G401.6 (cell line): ENCODE measurements at regions not wholly inside any gene's neighbourhood (a gene's known extent, or its start where the extent isn't known, plus 50 kb on each side); places are given as distances from the start of the nearest gene placed in this dataset.

Source experiments
- FAIRE-seq: peaks from 2 replicates; lab custom pipeline; 2012; peaks lifted over from hg19 to GRCh38; lab: Jason Lieb, UNC

DNA sequence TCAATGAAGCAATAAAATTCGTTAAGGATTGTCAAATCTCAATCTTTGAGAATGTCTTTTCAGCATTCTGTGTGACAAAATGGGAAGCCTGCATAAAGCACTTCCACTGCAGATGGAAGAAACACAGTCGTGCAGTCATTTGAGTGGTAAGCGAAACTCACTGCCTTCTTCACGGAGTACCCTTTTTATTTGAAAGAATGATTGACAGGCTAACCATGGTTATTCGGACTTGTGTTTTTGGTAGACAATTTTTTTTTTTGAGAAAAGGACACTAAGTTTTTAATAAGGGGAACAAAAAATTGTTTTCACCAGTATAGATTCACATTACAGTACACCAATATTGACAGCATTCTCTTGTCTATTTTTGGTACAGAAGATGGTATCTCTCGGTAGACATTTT lies 86.9 kb upstream of the MSX1 start:
- no peak for FAIRE-seq

DNA sequence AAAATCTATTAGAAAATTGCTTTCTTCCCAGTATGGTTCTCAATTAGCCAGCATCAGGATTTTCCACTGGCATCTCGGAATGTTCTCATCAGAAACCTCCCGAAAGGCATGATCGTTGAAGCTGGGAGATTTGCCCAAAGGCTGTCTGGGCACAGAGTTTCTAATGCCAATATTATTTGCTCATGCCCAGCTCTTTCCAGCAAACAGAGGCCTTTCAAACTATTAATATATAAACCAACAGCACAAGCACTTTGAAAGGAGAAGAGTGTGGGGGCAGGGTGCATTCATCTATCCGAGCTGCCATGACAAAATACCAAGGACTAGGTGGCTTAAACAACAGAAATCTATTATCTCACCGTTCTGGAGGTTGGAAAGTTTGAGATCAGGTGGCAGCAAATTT lies 88.3 kb upstream of the MSX1 start:
- FAIRE-seq, result no peak

DNA sequence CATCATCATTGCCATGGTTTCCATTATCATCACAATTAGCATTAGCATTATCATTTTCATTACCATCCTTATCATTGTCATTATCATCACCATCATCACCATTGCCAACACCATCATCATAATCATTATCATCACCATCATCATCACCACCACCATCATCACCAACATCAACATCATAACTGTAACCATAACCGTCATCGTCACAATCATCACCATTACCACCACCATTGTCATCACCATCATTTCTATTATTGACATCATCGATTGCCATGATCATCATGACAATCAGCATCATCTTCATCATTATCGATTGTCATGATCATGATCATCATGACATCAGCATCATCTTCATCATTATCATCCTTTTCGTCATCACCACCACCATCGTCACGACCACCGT lies 88.9 kb upstream of the MSX1 start:
- no peak for FAIRE-seq

GRCh38 chr4:4766564-4766963 lies 92.9 kb upstream of the MSX1 start:
- FAIRE-seq, result no peak

GRCh38 chr4:4765811-4766210 lies 93.7 kb upstream of the MSX1 start:
- FAIRE-seq, result no peak

DNA sequence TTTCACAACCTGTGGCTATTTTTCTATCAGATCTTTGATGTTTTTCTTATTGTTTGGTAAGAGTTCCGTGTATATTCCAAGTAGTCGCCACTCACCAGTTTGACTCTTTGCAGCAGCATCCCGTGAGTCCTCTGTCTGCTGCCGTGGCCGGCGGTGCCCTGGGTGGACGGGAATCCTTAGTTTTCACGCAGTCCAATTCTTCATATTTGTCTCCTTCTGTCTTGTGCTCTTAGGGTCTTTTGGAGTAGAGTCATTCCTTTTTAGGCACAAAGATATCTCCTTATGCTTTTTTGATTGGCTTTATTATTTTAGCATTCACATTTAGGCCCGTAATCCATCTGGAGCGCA lies 94.9 kb upstream of the MSX1 start:
- FAIRE-seq, result no peak

- no peak for FAIRE-seq
Observed at GRCh38 chr4:4763822-4764557, 95.5 kb upstream of the MSX1 start.

DNA sequence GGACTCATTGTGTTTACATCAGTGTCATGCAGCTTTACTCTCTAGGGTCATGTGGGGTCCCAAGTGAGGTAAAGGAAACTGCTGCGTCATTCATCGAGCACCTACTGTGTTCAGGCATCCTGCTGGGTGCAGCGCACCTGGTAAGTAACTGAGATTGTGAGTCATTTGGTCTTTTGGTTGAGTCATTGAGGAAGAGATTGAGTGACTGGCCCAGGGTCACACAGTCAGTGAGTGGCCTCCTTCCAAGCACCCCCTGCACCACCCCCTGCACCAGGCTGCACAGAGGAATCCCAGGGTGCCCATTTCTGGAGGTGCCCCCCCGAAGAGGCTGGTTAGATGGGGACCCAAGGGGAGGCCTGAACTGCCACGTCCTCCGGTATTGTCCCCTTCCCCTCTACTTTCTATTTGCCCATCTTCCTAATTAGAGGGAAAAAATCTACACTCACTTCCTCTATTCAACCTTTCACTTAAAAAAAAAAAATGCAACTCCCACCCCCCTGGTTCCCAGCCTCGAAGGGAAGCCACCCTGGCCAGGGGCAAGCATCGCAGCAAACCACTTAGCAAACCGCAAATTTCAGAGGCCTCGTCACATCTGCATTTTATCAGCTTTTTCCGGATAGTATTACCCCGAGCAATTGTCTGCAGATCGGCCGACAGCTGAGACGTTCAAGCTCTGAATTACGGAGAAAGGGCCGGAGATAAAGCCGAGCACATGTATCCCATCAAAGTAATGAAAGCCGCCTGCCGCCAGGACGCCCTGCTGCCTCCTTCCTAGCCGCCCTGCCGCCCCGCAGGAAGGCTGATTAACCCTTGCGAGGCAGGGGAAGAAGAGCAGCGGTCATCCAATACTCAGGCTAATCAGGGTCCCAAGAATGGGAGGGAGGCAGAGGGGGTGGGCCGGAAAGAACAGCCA lies 96.3 kb upstream of the MSX1 start:
- no peak for FAIRE-seq

GRCh38 chr4:4762300-4762699 lies 97.2 kb upstream of the MSX1 start:
- FAIRE-seq, result no peak

- no peak for FAIRE-seq
Observed at GRCh38 chr4:4761128-4761982, 98.1 kb upstream of the MSX1 start.

DNA sequence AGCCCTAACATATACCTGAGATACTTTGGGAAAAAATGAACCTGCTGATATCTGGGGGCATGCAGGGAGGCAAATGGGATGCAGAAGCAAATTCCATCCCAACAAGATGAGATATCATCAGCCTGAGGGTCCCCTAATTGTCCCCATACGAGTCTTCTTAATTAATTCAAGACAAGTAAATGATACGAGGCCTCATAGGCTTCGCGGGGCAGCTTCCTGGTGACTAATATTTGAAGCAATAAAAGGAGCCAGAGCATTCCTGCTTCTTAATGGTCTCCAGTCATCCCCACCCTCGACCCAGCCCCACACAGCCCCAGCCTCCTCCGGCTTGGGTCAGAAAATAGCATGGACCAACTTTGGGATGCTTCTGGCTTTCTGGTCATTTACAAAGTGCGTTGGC lies 99.6 kb upstream of the MSX1 start:
- FAIRE-seq, result no peak

GRCh38 chr4:4759232-4759631 lies 100.2 kb upstream of the MSX1 start:
- no peak for FAIRE-seq

- FAIRE-seq, result no peak
Observed at GRCh38 chr4:4758681-4759080, 100.8 kb upstream of the MSX1 start.

DNA sequence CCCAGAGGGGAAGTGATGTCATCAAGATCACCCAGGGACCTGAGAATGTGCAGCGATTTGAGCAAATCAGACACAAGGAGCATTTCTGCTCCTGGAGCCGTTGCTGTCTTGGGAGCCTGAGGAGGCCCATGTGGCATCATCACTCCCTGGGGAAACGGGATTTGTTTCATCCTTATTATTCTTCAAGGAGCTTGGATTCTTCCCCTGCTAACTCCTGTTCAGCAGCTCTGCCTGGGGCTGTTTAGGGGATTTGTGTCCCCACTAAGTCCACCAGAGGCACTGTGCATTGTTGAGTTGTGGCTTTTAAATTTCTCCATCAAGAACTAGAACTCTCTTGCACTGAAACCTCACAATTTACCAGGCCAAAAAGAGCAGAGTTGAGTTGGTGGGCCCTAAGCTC lies 104.2 kb upstream of the MSX1 start:
- FAIRE-seq, result no peak

GRCh38 chr4:4754641-4755040 lies 104.8 kb upstream of the MSX1 start:
- FAIRE-seq, result no peak

DNA sequence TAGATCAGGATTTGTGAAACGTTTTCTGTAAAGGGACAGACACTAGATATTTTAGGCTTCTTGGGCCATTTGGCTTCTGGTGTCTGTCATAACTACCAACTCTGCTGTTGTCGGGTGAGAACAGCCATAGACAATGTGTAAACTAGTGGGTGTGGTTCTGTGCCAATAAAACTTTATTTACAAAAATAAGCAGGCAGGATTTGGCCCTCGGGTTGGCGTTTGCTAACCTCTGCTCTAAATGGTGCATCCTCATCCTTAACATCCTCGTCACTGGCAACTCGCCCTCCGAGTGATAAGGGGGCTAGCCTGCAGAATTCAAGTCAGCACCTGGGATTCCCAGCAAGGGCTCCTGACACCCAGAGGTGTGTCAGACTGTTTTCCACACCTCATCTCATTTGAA lies 105.8 kb upstream of the MSX1 start:
- no peak for FAIRE-seq

- no peak for FAIRE-seq
Observed at GRCh38 chr4:4752576-4753401, 106.7 kb upstream of the MSX1 start.

DNA sequence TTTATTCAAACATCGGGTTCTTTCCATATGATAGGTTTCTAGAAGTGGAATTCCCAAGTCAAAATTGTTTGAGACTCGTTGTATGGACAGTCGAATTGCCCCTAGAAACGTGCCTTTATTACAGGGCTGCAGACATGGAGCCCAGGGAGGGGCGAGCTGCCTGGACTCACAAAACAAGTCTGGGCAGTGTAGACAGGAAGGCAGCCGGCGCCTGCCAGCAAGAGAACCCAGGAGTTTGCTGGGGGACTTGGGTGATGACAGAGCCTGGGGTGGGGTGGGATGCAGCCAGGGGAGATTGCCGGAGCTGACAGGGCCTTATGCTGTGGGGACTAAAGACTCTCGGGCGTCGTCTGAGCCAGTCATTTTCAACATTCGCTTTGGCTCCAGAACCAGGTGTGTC lies 107.4 kb upstream of the MSX1 start:
- no peak for FAIRE-seq

- no peak for FAIRE-seq
Observed at GRCh38 chr4:4750187-4750586, 109.3 kb upstream of the MSX1 start.

DNA sequence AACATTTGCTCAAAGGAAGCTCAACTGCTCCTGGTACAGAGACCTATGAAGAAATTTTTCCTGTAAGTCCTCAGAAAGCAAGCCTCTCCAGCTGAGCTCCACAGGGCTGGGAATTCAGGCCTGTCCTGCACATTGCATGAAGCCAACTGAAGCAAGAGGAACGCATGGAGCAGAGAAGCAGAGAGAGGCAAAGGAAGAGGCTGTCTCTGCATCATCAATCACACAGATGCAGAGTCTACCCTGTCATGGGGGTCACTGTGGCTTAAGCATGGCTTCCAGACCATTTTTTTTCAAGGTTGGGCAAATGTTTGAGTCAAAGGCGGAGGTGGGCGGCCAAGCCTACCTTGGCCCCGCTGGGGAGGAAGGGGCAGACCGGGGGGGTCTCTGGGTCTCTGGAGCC lies 110.3 kb upstream of the MSX1 start:
- no peak for FAIRE-seq

DNA sequence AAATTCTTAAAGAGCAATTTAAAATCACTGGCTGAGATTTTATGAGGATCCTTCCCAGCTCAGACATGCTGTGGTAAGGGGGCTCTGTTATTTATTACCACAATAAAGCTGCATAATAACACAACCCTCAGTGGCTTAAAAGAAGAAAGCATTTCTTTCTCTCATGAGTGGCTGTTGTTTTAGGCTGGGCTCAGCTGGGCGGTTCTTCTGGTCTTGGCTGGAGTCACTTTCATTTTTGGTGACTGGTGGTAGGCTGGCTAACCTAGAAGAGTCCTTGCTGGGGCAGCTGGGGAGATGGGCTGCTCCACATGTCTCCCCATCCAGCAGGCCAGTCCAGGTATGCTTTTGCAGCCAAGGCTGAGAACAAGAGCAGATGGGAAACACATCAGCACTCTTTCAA lies 113.0 kb upstream of the MSX1 start:
- FAIRE-seq, result no peak

GRCh38 chr4:4740071-4740470 lies 119.4 kb upstream of the MSX1 start:
- no peak for FAIRE-seq
